OCI-LY1 (cell line): ENCODE measurements at regions not wholly inside any gene's neighbourhood (a gene's known extent, or its start where the extent isn't known, plus 50 kb on each side); places are given as distances from the start of the nearest gene placed in this dataset.

ENCODE experiments used
- H2AFZ ChIP-seq: fragments of 200-600 bp; sonication (generic), shearing (Covaris generic); 2 replicates; pipeline ENCODE4 v1.6.0; 2014; ENCODE audit warnings: antibody characterized with exemption, mild to moderate bottlenecking, low read length
- H3F3A ChIP-seq: fragments of 200-600 bp; sonication (generic), shearing (Covaris generic); 2 replicates; pipeline ENCODE4 v1.6.0; 2014; ENCODE audit warnings: mild to moderate bottlenecking, antibody characterized with exemption, low read length, moderate library complexity; ENCODE audit not compliant: insufficient read depth
- H3K27ac ChIP-seq: fragments of 200-600 bp; sonication (generic); 2 replicates; pipeline ENCODE4 v1.5.1; 2014; ENCODE audit warnings: low read length, mixed run types, mild to moderate bottlenecking, low read depth; ENCODE audit not compliant: poor library complexity, severe bottlenecking
- H3K27me3 ChIP-seq: fragments of 200-600 bp; sonication (generic); 2 replicates; pipeline ENCODE4 v1.6.0; 2014; ENCODE audit warnings: antibody characterized with exemption, mild to moderate bottlenecking, low read length, moderate library complexity; ENCODE audit not compliant: insufficient read depth
- H3K36me3 ChIP-seq: fragments of 200-600 bp; sonication (generic); 2 replicates; pipeline ENCODE4 v1.6.1; 2014; ENCODE audit warnings: mild to moderate bottlenecking, antibody characterized with exemption, low read length, moderate library complexity, mixed read lengths; ENCODE audit not compliant: insufficient read depth
- H3K4me1 ChIP-seq: fragments of 200-600 bp; sonication (generic); 2 replicates; pipeline ENCODE4 v1.5.1; 2014; ENCODE audit warnings: mild to moderate bottlenecking, low read length, moderate library complexity; ENCODE audit not compliant: insufficient read depth, severe bottlenecking
- H3K4me2 ChIP-seq: fragments of 200-600 bp; sonication (generic), shearing (Covaris generic); 2 replicates; pipeline ENCODE4 v1.6.1; 2014; ENCODE audit warnings: low read length
- H3K4me3 ChIP-seq: fragments of 200-600 bp; sonication (generic); 2 replicates; pipeline ENCODE4 v1.5.1; 2014; ENCODE audit warnings: low read length, low read depth, mild to moderate bottlenecking, mixed read lengths; ENCODE audit not compliant: poor library complexity, severe bottlenecking
- H3K79me2 ChIP-seq: fragments of 200-600 bp; shearing (Covaris generic); 2 replicates; pipeline ENCODE4 v1.6.1; 2016; ENCODE audit warnings: mixed run types, low read length, mixed read lengths; ENCODE audit not compliant: insufficient read depth
- H3K9ac ChIP-seq: fragments of 200-600 bp; sonication (generic), shearing (Covaris generic); 2 replicates; pipeline ENCODE4 v1.6.1; 2014; ENCODE audit warnings: mild to moderate bottlenecking, low read length, mixed read lengths
- H3K9me2 ChIP-seq: fragments of 200-600 bp; sonication (generic), shearing (Covaris generic); 2 replicates; pipeline ENCODE4 v1.6.1; 2014; ENCODE audit warnings: low read depth, mild to moderate bottlenecking, low read length, mixed read lengths
- H3K9me3 ChIP-seq: fragments of 200-600 bp; shearing (Covaris generic); 2 replicates; pipeline ENCODE4 v1.6.1; 2014; ENCODE audit warnings: low read length, mixed read lengths
- H4K20me1 ChIP-seq: fragments of 200-600 bp; sonication (generic), shearing (Covaris generic); 2 replicates; pipeline ENCODE4 v1.6.0; 2016; ENCODE audit warnings: mild to moderate bottlenecking, low read length; ENCODE audit not compliant: insufficient read depth
- EZH2 ChIP-seq: fragments of 200-600 bp; sonication (generic), shearing (Covaris generic); IDR thresholded peaks from 2 replicates; pipeline ENCODE4 v1.8.0; 2017; ENCODE audit warnings: borderline replicate concordance, mixed run types, mild to moderate bottlenecking, antibody characterized with exemption, low read length, moderate library complexity, mixed read lengths
- TF ChIP-seq, protein P1 (sequence below): fragments of 200-600 bp; sonication (generic), shearing (Covaris generic); IDR thresholded peaks from 2 replicates; pipeline ENCODE4 v1.5.1; 2017; ENCODE audit warnings: mild to moderate bottlenecking, antibody characterized with exemption, low read length, moderate library complexity, mixed read lengths

DNA sequence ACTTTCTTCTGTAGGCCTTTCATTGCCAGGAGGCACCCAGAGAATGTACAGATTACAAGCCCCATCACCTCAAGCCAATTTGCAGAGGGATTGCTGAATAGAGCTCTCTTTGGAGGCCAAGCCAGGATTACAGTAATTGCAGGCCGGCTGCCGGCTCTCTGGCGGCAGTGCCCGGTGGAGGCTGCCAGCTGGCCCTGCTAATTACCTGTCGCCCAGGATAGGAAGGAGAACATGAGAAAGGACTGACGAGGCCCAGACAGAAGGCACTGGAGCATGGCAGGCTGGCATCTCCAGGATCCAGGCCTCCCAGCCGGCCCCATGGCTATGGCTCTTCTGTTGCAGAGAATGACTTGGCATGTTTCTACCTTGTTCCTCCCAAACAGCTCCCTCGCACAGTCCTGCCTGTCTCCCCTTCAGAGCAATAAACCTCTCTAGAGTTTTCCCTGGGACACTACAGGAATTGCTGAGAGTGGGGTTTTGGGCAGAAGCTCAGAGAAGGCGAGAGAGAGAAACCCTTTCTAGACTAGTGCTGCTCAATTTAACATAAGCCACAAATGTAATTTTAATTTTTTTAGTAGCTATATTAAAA lies 273.6 kb upstream of the PROK2 start:
- Histone ChIP-seq H3K9me2 (no peaks in the 10 kb centered on the region), H3K4me1 (no peaks in the 10 kb centered on the region), H4K20me1 (no peaks in the 10 kb centered on the region), H3K9ac (no peak overlapping the region), H3K27ac (no peak overlapping the region), H3K4me2 (no peak overlapping the region), H3F3A (no peaks in the 10 kb centered on the region), H3K9me3 (no peaks in the 10 kb centered on the region), H3K4me3 (no peak overlapping the region), H3K36me3 (no peaks in the 10 kb centered on the region), H3K27me3 (no peaks in the 10 kb centered on the region), H2AFZ (no peak overlapping the region), H3K79me2 (no peaks in the 10 kb centered on the region)
- TF ChIP-seq, protein P1, sequence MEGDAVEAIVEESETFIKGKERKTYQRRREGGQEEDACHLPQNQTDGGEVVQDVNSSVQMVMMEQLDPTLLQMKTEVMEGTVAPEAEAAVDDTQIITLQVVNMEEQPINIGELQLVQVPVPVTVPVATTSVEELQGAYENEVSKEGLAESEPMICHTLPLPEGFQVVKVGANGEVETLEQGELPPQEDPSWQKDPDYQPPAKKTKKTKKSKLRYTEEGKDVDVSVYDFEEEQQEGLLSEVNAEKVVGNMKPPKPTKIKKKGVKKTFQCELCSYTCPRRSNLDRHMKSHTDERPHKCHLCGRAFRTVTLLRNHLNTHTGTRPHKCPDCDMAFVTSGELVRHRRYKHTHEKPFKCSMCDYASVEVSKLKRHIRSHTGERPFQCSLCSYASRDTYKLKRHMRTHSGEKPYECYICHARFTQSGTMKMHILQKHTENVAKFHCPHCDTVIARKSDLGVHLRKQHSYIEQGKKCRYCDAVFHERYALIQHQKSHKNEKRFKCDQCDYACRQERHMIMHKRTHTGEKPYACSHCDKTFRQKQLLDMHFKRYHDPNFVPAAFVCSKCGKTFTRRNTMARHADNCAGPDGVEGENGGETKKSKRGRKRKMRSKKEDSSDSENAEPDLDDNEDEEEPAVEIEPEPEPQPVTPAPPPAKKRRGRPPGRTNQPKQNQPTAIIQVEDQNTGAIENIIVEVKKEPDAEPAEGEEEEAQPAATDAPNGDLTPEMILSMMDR: no peak
- TF ChIP-seq EZH2: no peak

DNA sequence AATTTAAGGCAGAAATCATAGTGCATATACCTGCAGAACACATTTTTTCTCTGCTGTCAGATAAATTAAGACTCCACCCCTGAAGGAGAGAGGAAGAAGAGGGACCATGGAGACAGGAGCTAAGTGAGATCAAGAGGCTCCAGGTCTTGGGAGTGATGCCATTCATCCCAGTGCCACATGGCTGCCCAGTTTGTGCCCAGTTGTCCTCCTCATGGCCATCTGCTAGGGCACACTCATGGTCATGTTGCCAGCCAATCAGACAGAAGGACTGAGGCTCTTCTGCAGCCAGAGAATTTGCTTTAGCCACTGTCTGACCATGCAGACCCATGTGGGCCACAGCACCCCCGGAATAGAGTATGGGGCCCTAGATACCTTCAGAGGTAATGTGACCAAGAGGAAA lies 270.5 kb upstream of the PROK2 start:
- H3K9me3 ChIP-seq: no peaks in the 10 kb centered on the region
- no peaks in the 10 kb centered on the region for H3K9me2 ChIP-seq
- no peaks in the 10 kb centered on the region for H4K20me1 ChIP-seq
- no peak overlapping the region for H3K9ac ChIP-seq
- no peak overlapping the region for H2AFZ ChIP-seq
- no peaks in the 10 kb centered on the region for H3K4me1 ChIP-seq
- no peaks in the 10 kb centered on the region for H3F3A ChIP-seq
- no peak overlapping the region for H3K4me2 ChIP-seq
- no peaks in the 10 kb centered on the region for H3K36me3 ChIP-seq
- H3K4me3 ChIP-seq: no peak overlapping the region
- TF ChIP-seq EZH2: no peak
- TF ChIP-seq, protein P1: no peak
- H3K27me3 ChIP-seq: no peaks in the 10 kb centered on the region
- H3K79me2 ChIP-seq: no peaks in the 10 kb centered on the region
- no peak overlapping the region for H3K27ac ChIP-seq

DNA sequence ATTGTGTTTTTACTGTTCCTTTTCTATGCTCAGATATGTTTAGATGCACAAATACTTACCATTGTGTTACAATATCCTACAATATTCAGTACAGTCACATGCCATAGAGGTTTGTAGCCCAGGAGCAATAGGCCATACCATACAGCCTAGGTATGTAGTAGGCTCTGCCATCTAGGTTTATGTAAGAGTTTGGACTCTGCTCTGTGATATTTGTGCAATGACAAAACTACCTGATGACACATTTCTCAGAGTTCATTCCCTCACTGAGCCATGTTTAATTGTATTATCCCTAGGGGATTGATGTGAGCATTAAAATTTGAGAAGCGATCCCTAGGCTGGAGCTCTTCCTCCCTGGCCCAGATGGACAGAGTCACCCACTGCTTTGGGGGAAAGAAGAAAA lies 270.0 kb upstream of the PROK2 start:
- no peaks in the 10 kb centered on the region for H3K79me2 ChIP-seq
- no peak overlapping the region for H3K4me2 ChIP-seq
- no peak overlapping the region for H3K9ac ChIP-seq
- H3K9me3 ChIP-seq: no peaks in the 10 kb centered on the region
- no peaks in the 10 kb centered on the region for H3K36me3 ChIP-seq
- H2AFZ ChIP-seq: no peak overlapping the region
- H3K4me3 ChIP-seq: no peak overlapping the region
- H3K27me3 ChIP-seq: no peaks in the 10 kb centered on the region
- H3K27ac ChIP-seq: no peak overlapping the region
- no peaks in the 10 kb centered on the region for H3F3A ChIP-seq
- no peaks in the 10 kb centered on the region for H3K9me2 ChIP-seq
- no peaks in the 10 kb centered on the region for H3K4me1 ChIP-seq
- H4K20me1 ChIP-seq: no peaks in the 10 kb centered on the region
- no peak for TF ChIP-seq EZH2
- TF ChIP-seq, protein P1: no peak
